H1 (cell line): ENCODE measurements at regions not wholly inside any gene's neighbourhood (a gene's known extent, or its start where the extent isn't known, plus 50 kb on each side); places are given as distances from the start of the nearest gene placed in this dataset.

ENCODE experiments used
- CTCF ChIA-PET: fragments of 300-600 bp; sonication (Branson Sonifier 250); formaldehyde crosslinking; loops from one replicate; lab custom pipeline; 2021; ENCODE audit not compliant: partially characterized antibody; lab: Charles Lee
- POLR2A ChIA-PET: fragments of 300-600 bp; sonication (Branson Sonifier 250); formaldehyde crosslinking; loops from one replicate; lab custom pipeline; 2021; ENCODE audit warnings: inconsistent platforms; ENCODE audit not compliant: partially characterized antibody; lab: Charles Lee
- DNase-seq, 2 experiments: peaks; one replicate each; pipeline versions ENCODE4 v3.0.0 to v3.0.0-alpha.2; 2010 to 2022; ENCODE audit warnings: low spot score in 2 of 2, low read depth in 1 of 2, mixed read lengths in 1 of 2
- FAIRE-seq: peaks from 2 replicates; lab custom pipeline; 2011; peaks lifted over from hg19 to GRCh38; lab: Jason Lieb, UNC
- H2AFZ ChIP-seq: 2 replicates; pipeline ENCODE4 v1.8.1; 2012; ENCODE audit warnings: low read length, inconsistent platforms
- H2AK5ac ChIP-seq: 2 replicates; pipeline ENCODE4 v1.6.1; 2013; ENCODE audit warnings: low read depth, low read length
- H2BK120ac ChIP-seq: replicated peaks from 2 replicates; pipeline ENCODE3; 2013; ENCODE audit warnings: low read depth, low read length, inconsistent platforms
- H2BK12ac ChIP-seq: 2 replicates; pipeline ENCODE4 v1.6.1; 2013; ENCODE audit warnings: low read depth, low read length
- H2BK15ac ChIP-seq: 2 replicates; pipeline ENCODE4 v1.6.1; 2013; ENCODE audit warnings: low read length
- H2BK20ac ChIP-seq: 2 replicates; pipeline ENCODE4 v1.6.1; 2013; ENCODE audit warnings: low read length
- H2BK5ac ChIP-seq: 2 replicates; pipeline ENCODE4 v1.6.1; 2013; ENCODE audit warnings: low read depth, low read length
- H3K14ac ChIP-seq: 2 replicates; pipeline ENCODE4 v1.6.1; 2013; ENCODE audit warnings: inconsistent platforms; ENCODE audit not compliant: insufficient read length
- H3K18ac ChIP-seq: 2 replicates; pipeline ENCODE4 v1.6.1; 2013; ENCODE audit warnings: low read length; ENCODE audit errors: extremely low read depth
- H3K23ac ChIP-seq: 2 replicates; pipeline ENCODE4 v1.6.1; 2013; ENCODE audit warnings: inconsistent platforms; ENCODE audit not compliant: insufficient read length
- H3K23me2 ChIP-seq: 2 replicates; pipeline ENCODE4 v1.6.1; 2013; ENCODE audit warnings: low read depth, low read length
- H3K27ac ChIP-seq: 2 replicates; pipeline ENCODE4 v1.6.1; 2011; ENCODE audit warnings: low read depth, low read length, inconsistent platforms
- H3K27me3 ChIP-seq, 4 experiments: replicated peaks in 1 of 4; 1 replicate in 1 of 4; 2 replicates in 3 of 4; pipeline versions ENCODE4 v1.6.1 to v1.8.1; 2011 to 2013; ENCODE audit warnings: low read length in 3 of 4, mild to moderate bottlenecking in 3 of 4, inconsistent platforms in 2 of 4, mixed read lengths in 2 of 4, moderate library complexity in 1 of 4; ENCODE audit not compliant: control insufficient read depth in 3 of 4, insufficient read depth in 3 of 4; ENCODE audit errors: extremely low read depth in 1 of 4
- H3K36me3 ChIP-seq, 4 experiments: 2 replicates each; pipeline versions ENCODE4 v1.6.1 to v1.8.1; 2011 to 2013; ENCODE audit warnings: mild to moderate bottlenecking in 4 of 4, low read length in 3 of 4, moderate library complexity in 2 of 4, control low read depth in 1 of 4, inconsistent platforms in 1 of 4; ENCODE audit not compliant: insufficient read depth in 4 of 4, control insufficient read depth in 2 of 4
- H3K4ac ChIP-seq: replicated peaks from 2 replicates; pipeline ENCODE3; 2013; ENCODE audit warnings: low read length, low read depth, mixed read lengths, inconsistent platforms; ENCODE audit not compliant: insufficient read length
- H3K4me1 ChIP-seq, 4 experiments: replicated peaks in 1 of 4; 1 replicate in 1 of 4; 2 replicates in 3 of 4; pipeline versions ENCODE4 v1.6.1 to v1.8.1; 2011 to 2013; ENCODE audit warnings: low read length in 3 of 4, inconsistent platforms in 2 of 4, mixed read lengths in 1 of 4; ENCODE audit not compliant: insufficient read depth in 4 of 4, control insufficient read depth in 3 of 4
- H3K4me2 ChIP-seq, 2 experiments: 2 replicates each; pipeline versions ENCODE4 v1.6.1 to v1.8.1; 2011 to 2013; ENCODE audit warnings: low read depth in 2 of 2, low read length in 2 of 2, control low read depth in 1 of 2, inconsistent platforms in 1 of 2, mild to moderate bottlenecking in 1 of 2; ENCODE audit not compliant: insufficient read depth in 1 of 2
- H3K4me3 ChIP-seq, 4 experiments: fragments of 200-600, 300-600 bp in 1 of 4; sonication (generic), shearing (Covaris generic), sonication (Bioruptor Twin) in 1 of 4; 2 replicates each; pipeline versions ENCODE4 v1.5.1 to v1.8.1; 2011 to 2016; ENCODE audit warnings: low read length in 4 of 4, low read depth in 3 of 4, control low read depth in 2 of 4, inconsistent platforms in 2 of 4, mild to moderate bottlenecking in 2 of 4, mixed read lengths in 1 of 4, moderate library complexity in 1 of 4; ENCODE audit not compliant: insufficient read depth in 2 of 4; ENCODE audit errors: extremely low read depth in 1 of 4
- H3K56ac ChIP-seq: replicated peaks from 2 replicates; pipeline ENCODE3; 2013; ENCODE audit warnings: low read depth, mild to moderate bottlenecking, mixed read lengths, low read length, inconsistent platforms; ENCODE audit not compliant: insufficient read length
- H3K79me1 ChIP-seq: 2 replicates; pipeline ENCODE4 v1.6.1; 2013; ENCODE audit warnings: low read depth, low read length, control low read depth
- H3K79me2 ChIP-seq, 2 experiments: 2 replicates each; pipeline versions ENCODE4 v1.6.1 to v1.8.1; 2012 to 2013; ENCODE audit warnings: low read length in 2 of 2, mild to moderate bottlenecking in 2 of 2, inconsistent platforms in 1 of 2; ENCODE audit not compliant: insufficient read depth in 2 of 2, control insufficient read depth in 1 of 2
- H3K9ac ChIP-seq, 4 experiments: replicated peaks in 1 of 4; 1 replicate in 1 of 4; 2 replicates in 3 of 4; pipeline versions ENCODE4 v1.6.1 to v1.8.1; 2011 to 2013; ENCODE audit warnings: low read depth in 3 of 4, low read length in 3 of 4, control low read depth in 2 of 4, mild to moderate bottlenecking in 2 of 4, moderate library complexity in 2 of 4, inconsistent platforms in 1 of 4; ENCODE audit errors: extremely low read depth in 1 of 4
- H3K9me3 ChIP-seq, 2 experiments: 2 replicates each; pipeline versions ENCODE4 v1.6.1 to v1.8.1; 2012 to 2013; ENCODE audit warnings: mild to moderate bottlenecking in 2 of 2, moderate library complexity in 2 of 2, control low read depth in 1 of 2, inconsistent platforms in 1 of 2, low read depth in 1 of 2, low read length in 1 of 2, mixed read lengths in 1 of 2; ENCODE audit not compliant: insufficient read depth in 2 of 2
- H4K20me1 ChIP-seq, 2 experiments: replicated peaks in 1 of 2; 2 replicates each; pipeline versions ENCODE3 to v1.8.1; 2011 to 2013; ENCODE audit warnings: inconsistent platforms in 2 of 2, low read length in 2 of 2, mild to moderate bottlenecking in 1 of 2; ENCODE audit not compliant: insufficient read depth in 2 of 2, control insufficient read depth in 1 of 2
- H4K5ac ChIP-seq: 2 replicates; pipeline ENCODE4 v1.6.1; 2013; ENCODE audit warnings: low read length, low read depth, mixed read lengths, inconsistent platforms; ENCODE audit not compliant: insufficient read length
- H4K8ac ChIP-seq: 2 replicates; pipeline ENCODE4 v1.8.0; 2013; ENCODE audit warnings: mild to moderate bottlenecking, moderate library complexity, low read length, inconsistent platforms; ENCODE audit not compliant: insufficient read depth; ENCODE audit errors: extremely low read depth
- H4K91ac ChIP-seq: replicated peaks from 2 replicates; pipeline ENCODE3; 2013; ENCODE audit warnings: low read length, mixed read lengths, inconsistent platforms; ENCODE audit not compliant: insufficient read length
- CEBPB ChIP-seq: IDR thresholded peaks from 2 replicates; pipeline ENCODE4 v1.6.1; 2012; ENCODE audit warnings: low read depth, low read length
- JUND ChIP-seq: IDR thresholded peaks from 2 replicates; pipeline ENCODE4 v1.6.1; 2011; ENCODE audit warnings: mild to moderate bottlenecking, improper control_type of control experiment, low read length
- SP1 ChIP-seq: IDR thresholded peaks from 2 replicates; pipeline ENCODE4 v1.6.1; 2011; ENCODE audit warnings: low read depth, low read length
- TEAD4 ChIP-seq: IDR thresholded peaks from 2 replicates; pipeline ENCODE4 v1.6.1; 2012; ENCODE audit warnings: low read depth, low read length, inconsistent platforms, mixed read lengths
- ZNF274 ChIP-seq: IDR thresholded peaks from 2 replicates; pipeline ENCODE4 v1.7.0; 2012; ENCODE audit warnings: low read length, borderline replicate concordance; ENCODE audit errors: extremely low read depth
- WGBS, 2 experiments: shearing (Covaris generic) in 1 of 2; methylation state at CpG; one replicate each; pipeline versions ENCODE4 v1.1.6 to v1.1.7; 2013 to 2015; ENCODE audit warnings: low lambda C conversion rate in 2 of 2, mixed read lengths in 2 of 2, inconsistent platforms in 1 of 2, low coverage in 1 of 2, missing lambda C conversion rate in 1 of 2; ENCODE audit not compliant: insufficient replicate concordance in 2 of 2, insufficient coverage in 1 of 2, insufficient read length in 1 of 2; ENCODE audit errors: extremely low coverage in 1 of 2, missing lambda C conversion rate in 1 of 2; 5-methylcytosine and 5-hydroxymethylcytosine counted together

- POLR2A ChIA-PET = no interaction called here
- CTCF ChIA-PET = no interaction called here
- Histone ChIP-seq H4K8ac (no peak overlapping the region), H2AK5ac (no peak overlapping the region), H3K18ac (no peak overlapping the region), H3K9me3 (no peaks in the 10 kb centered on the region), H3K23me2 (no peaks in the 10 kb centered on the region), H4K91ac (no peak overlapping the region), H3K4me3 (no peak overlapping the region), H3K4me2 (no peak overlapping the region), H2BK20ac (no peak overlapping the region), H3K36me3 (no peaks in the 10 kb centered on the region), H3K27me3 (no peaks in the 10 kb centered on the region), H2BK12ac (no peak overlapping the region), H2BK120ac (no peak overlapping the region), H3K79me2 (no peaks in the 10 kb centered on the region), H3K27ac (no peak overlapping the region), H3K9ac (no peak overlapping the region), H3K79me1 (no peaks in the 10 kb centered on the region), H3K23ac (no peak overlapping the region), H4K20me1 (no peaks in the 10 kb centered on the region), H4K5ac (no peak overlapping the region), H3K14ac (no peak overlapping the region), H3K4ac (no peak overlapping the region), H2AFZ (no peak overlapping the region), H2BK15ac (no peak overlapping the region), H3K56ac (no peak overlapping the region), H3K4me1 (no peaks in the 10 kb centered on the region), H2BK5ac (no peak overlapping the region)
- TF ChIP-seq TEAD4 (no peak), CEBPB (no peak), JUND (no peak), SP1 (no peak), ZNF274 (no peak)
- no peak for FAIRE-seq
- no peak for DNase-seq
- WGBS, 2 experiments = 98% methylated on average over 2 of the region's 2 CpGs; no CpG with 5 or more reads in 1 of the 2 experiments
Measured at GRCh38 chr3:74045000-74045399, 420.3 kb upstream of the PDZRN3 start.
